ENCODE measurements at regions not wholly inside any gene's neighbourhood (a gene's known extent, or its start where the extent isn't known, plus 50 kb on each side); places are given as distances from the start of the nearest gene placed in this dataset.

DNA sequence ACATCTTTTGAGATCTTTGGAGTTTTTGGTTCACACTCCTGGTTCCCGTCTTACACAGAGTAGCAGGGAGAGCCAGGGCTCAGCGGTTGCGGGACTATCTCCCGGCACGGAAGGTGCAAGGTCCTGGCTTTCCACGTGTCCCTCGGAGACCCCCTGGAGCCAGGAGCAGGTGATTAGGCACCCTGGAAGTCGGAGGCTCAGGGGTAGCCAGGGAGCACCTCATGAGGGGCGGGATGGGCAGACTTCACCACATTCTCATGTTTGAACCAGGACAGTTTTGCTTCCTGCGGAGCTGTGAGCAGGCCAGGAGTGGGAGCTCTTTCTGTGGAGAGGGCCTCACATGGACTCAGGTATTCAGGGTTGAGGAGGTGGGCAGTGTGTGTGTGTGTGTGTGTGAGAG, 273.7 kb upstream of the IRX1 start:
- DNase-seq (ENCODE audit: low spot score): no peak

DNA sequence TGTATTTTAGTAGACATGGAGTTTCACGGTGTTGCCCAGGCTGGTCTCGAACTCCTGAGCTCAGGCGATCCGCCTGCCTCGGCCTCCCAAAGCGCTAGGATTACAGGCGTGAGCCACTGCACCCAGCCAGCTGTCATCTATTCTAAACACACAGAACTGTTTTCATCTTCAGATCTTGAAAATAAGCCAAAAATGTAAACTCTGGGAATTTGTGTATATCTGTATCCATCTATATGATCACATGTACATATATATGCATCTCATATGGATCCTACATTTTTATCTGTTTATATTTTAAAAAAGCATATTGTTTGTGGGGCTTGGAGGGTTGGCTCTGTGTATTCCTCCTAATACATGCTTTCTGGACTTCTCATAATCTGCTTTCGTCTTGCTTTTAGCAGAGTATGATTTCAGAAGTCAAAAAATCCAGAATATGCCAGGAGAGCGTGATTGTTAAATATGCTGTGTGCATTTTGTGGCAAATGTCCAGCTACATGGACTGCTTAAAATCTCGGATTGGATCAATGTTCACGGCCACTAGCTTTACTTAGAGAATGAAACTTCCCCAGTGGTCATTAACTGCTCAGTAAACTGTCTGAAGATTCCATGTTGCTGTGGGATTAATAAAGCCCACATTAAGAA, 274.4 kb upstream of the IRX1 start:
- no peak for DNase-seq (ENCODE audit: low spot score)

DNA sequence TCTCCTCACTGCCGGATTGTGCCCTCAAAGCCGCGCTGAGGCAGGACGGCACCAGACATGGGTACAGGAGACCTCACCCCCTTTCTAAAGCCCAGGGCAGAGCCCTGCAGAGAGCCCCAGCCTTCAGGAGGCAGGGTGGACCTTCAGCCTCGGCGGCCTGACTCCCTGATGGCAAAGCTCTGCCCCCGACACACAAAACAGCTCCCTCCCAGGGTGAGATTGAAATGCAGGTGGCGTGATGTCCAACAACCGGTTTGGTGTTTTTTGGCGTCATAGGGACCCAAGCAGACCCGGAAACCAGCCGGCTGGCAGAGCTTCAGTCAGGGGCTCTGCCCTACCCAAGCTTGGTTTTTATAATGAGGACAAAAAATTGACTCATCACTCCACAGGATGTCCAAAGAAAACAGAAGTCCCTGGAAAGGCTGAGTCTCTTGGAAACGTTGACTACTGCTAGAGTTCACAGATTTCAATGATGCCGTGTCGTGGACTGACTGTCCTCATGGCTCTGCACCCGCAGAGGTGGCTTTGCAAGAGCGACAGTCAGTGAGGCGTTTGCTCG, 275.2 kb upstream of the IRX1 start:
- no peak for DNase-seq (ENCODE audit: low spot score)

DNA sequence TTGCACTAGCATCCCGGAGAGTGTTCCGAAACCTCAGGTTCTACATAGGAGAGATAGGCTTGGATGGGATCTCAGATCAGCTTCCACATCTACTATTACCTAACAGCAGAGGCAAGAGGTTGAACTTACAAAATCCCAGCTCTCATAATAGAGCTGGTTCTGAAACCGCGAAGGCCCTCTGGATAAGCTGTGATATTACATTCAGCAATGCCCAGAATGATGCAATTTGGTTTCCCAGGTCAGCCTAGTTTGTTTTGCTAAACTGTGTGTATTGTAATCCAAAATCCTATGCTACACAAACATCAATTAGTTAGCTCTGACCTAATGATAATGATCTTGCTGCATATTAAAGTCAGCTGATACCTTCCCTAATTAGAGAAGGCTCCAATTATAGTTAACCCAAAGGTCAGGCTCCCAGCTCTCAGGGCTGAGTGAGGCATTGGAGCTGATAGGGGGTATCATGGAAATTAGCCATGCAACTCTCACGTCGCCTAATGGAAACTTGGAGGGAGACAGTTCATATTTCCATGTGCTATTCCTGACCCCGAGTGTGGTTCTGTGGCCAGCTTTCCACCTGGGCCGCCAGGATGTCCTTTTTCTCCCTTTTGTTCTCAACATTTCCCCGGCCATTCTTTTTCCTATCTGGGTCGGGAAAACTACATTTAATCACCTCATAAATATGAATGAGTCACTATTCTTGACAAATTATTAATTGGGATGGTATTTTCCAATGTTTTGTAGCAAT, 278.4 kb upstream of the IRX1 start:
- DNase-seq (ENCODE audit: low spot score): no peak

DNA sequence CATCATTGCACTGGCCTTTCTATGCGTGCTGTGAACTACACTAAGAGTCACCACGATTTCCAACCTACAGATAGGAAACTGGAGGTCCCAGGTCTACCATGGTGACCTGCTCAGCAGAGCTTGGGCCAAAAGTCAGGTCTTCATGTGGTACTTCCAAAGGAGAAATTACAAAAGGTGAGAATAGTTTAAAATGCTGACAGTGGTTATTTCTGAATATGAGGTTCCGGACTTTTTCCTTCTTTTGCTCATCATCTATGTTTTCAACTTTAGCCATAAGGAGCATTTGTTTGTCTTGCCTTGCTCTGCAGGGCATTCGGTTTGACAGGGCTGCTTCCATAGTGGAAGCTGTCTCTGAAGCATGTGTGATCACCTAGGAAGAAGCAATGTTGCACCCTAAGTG, 282.1 kb upstream of the IRX1 start:
- DNase-seq (ENCODE audit: low spot score): no peak

DNA sequence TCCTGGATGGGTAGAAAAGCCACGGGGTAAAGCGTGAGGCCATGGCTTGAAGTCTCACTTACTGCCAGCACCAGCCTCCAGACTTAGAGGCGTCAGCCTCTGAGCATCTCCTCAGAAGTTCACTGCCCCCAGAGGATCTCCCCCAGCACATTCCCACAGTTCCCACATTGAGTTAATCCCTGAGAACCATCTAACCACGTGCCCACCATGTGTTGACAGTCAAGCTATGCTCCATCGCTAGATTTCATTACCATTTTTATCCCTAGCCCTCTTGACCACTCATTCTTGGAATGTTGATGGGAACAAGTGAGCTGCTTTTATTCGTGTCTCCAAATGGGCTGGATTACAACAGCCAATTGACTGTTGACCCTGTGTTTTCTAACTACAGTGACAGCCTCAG, 283.3 kb upstream of the IRX1 start:
- DNase-seq (ENCODE audit: low spot score): no peak

DNA sequence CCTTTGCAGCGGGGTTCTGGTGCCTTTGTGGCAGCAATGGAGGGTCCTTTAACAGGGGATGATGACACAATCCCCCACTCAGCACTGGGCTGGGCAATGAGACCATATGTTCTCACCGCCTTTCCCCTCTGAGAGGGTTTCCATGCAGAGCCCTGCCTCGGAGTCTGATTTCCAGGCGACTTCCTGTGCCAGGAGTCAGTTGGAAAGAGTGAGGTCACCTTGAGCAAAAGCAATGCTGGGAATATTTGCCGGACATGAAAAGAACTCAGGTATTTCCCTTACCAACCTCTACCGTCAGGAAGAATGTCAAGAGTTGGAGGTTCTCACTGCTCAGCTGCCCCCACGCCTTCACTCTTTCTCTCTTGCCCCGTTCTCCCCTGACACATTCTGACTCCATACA, 284.2 kb upstream of the IRX1 start:
- DNase-seq (ENCODE audit: low spot score): no peak

DNA sequence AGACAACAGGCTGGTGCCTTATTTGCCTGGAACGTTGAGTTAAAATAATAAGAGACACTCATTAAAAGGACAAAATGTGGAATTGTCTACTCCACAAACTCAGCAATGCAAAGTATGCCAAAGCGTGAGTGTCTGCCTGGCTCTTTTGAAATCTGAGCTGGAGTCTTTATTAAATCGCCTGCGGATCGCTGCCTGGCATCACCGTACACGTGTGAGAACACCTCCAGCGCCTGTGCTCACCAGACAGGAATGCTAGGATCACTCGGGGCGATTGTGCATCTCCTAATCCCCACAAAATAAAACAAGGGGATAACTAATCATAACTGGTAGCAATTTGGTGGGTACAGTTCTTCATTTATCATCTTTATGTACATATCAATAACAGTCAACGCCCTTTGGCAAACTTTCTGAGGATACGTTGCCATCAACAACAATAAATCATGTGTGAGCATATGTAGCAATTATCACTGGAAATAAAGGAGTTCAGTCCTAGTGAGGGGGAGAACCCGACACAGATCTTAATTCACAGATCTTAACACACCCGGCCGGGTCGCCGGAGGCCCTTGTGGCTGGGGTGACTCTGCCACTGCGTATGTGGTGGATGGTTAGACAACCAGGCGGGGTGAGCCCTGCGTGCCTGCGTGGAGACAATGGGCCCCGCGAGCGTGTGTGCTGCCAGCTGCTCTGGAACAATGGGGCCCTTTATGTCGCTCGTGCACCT, 284.9 kb upstream of the IRX1 start:
- DNase-seq (ENCODE audit: low spot score): peak; percentile 74

DNA sequence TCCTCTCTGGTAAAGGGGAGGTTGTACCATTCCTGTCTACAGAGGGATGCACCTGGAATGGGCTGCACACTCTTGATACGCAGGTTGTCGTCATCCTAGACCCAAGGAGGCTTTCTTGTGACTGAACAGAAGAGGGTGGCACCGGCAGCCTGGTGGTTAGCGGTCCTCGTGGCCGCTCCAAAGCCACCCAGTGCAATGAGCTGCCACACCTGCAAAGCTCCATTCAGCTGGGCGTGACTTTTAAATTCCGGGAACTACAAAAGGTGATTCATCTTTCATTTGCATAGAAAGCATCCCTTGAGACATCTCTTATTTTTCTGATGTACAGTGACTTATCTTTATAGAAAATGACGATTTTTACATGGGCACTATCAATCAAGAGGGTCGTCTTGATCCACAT, 286.1 kb upstream of the IRX1 start:
- no peak for DNase-seq (ENCODE audit: low spot score)

DNA sequence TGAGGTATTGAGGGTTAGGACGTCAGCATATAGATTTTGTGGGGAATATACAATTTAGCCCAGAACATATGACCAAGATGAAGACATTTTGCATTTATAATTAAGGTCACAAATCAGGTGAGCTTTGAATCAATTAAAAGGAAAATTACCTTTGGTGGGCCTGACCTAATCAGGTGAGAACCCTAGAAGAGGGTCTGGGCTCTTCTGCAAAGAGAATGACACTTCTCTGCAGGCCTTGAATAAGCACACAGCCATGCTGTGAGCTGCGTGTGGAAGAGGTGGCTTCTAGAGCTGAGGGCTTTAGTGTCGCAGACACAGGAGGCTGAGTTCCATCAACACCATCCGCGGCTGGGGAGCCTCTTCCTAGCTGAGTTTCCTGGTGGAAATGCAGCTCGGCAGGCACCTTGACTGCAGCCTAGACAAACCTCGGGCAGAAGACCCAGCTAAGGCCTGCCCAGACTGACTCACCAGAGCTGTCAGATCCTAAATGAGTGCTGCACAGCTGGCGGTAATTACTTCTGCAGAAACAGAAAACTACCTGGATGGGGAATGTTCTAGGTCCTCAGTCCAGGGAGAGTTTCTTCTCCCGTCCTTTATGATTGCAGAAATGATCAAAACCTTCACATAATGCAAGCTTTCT, 287.5 kb upstream of the IRX1 start:
- DNase-seq (ENCODE audit: low spot score): no peak

DNA sequence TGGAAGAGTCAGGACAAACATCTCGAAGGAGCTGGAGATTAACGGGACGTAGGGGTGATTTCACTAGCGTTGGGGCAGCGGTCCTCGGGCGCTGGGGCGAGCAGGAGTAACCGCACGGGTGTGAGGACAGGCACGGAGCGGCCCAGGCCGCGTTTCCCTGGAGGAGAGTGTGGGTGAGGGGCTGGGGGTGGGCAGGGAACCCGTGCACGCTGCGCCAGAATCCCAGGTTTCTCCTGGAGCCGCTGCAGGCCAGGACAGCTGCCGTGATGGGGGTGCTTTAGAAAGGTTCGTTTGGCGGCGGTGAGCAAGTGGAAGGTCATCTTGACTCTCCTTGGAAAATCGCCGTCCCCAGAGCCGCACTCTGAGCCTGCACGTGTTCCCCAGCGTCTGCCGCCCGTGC, 290.2 kb upstream of the IRX1 start:
- no peak for DNase-seq (ENCODE audit: low spot score)

DNA sequence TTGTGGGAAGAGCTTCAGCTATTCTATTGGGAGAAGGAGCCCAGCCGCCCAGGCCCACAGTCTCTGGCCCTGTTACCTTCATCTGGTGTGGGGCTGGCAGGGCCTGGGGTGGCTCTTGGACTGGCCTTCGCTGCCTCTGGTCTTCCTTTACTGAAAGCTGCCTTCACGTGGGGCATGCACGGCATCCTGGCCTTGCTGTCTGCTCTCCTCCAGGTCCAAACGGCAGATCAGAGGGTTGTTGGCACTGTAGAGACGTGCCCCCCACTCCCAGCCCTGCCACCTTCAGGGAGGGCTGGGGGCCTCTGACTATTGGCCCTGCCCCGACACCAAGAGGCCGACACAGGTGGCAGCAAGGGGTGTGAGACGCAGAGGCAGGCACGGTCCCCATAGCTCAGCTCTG, 291.3 kb upstream of the IRX1 start:
- DNase-seq (ENCODE audit: low spot score): no peak

DNA sequence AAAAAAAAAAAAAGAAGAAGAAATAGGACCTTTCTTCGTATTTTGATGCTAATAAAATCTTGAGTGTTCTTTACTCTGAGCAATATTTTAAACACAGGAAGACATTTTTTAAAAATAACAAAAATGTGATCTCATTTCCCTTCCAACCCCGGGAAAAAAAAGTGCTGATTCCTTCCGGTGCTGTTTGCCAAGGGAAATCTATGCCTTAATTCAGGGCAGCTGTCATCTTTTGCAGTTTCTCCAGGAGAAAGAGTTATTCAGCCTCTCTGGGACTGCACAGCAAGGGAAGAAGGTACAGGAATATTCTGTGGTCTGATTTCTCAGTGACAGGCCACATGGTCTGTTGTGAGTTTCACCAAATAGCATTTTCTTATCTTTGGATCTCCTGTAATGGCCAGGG, 291.9 kb upstream of the IRX1 start:
- no peak for DNase-seq (ENCODE audit: low spot score)

DNA sequence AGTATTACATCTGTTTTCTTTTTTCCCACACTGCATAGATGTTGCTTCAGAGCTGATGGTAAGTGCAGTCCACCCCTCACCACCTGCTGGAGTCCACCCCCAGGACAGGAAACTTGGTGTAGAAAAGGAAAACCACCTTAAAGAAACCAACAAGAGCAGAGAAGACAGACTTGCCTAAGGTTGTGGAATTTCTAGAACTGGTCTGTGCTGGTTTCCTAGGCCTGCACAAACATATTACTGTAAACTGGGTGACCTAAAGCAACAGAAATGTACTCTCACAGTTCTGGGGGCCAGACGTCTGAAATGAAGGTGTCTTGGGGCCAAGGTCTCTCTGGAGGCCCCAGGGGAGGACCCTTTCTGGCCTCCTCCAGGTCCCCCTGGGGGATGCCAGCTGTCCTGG, 293.4 kb upstream of the IRX1 start:
- DNase-seq (ENCODE audit: low spot score): no peak

DNA sequence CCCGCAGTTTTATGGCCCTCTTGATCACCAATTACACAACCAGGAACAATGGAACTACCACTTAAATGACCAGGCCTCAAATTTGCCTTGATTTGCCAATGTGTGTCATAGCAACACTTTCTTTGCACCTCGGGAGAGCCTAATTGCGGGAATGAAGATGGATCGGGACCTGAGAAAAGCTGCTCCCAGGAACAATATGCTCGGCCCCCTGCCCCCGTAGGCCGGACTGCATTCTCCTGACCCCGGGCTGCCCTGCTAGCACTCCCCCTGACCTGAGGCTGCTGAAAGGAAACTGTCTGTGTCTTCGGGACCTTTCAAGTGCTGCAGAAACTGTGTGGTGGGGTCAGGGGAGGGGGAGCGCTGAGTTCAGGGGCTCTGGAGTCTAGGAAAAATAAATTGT, 294.3 kb upstream of the IRX1 start:
- DNase-seq (ENCODE audit: low spot score): no peak

DNA sequence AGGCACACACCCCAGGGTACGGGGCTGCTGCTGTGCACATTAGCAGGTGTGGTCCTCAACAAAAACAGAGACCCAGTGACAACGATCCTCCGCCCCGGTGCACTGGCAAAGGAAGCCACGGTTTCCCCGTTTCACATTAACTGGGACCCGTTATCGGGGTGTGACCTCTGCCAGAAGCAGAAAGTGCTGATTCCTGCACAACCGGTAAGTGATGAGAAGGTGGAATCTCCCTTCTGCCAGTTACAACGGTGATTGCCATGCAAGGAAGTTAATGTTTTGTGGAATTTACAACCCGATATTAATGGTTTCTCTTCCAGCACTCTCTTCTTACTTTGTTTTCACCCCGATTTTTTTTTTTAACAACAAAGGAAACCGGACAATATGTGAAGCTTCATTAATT, 294.9 kb upstream of the IRX1 start:
- DNase-seq (ENCODE audit: low spot score): no peak

DNA sequence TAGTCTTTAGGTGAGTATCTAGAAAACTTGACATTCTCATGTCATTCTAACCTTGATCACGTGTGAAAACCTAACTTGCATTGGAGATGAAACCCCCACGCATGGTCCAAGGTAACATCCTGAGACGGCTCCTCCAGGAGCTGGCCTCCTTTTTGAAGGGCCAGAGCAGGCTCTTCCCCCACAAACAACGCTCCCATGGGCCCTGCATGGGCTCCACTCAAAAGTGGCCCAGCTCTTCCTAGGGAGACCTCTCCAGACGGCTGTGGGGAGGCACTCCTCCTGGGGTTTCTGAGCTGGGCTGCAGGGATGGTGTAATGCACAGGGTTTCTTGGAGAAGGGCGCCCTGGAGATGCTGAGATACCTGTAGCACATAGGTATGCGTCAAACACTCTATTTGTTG, 296.2 kb upstream of the IRX1 start:
- no peak for DNase-seq (ENCODE audit: low spot score)

DNA sequence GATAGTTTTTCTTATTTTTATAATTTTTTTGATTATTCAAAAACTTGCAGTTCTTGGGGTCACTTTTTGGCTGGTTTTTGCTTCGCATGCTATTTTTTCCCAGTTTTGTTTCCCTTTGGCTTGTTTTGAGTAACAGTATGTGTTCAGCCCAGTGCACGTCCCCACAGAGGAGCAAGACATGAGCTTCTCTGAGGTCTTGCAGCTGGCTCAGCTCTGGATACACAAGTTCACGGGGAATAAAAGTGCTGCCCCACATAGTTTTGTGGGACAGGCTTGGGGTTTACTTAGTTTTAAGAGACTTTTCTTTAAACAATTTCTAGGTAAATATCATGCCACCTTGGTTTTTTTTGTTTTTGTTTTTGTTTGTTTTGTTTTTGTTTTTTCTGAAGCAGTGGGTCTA, 297.8 kb upstream of the IRX1 start:
- DNase-seq (ENCODE audit: low spot score): no peak

DNA sequence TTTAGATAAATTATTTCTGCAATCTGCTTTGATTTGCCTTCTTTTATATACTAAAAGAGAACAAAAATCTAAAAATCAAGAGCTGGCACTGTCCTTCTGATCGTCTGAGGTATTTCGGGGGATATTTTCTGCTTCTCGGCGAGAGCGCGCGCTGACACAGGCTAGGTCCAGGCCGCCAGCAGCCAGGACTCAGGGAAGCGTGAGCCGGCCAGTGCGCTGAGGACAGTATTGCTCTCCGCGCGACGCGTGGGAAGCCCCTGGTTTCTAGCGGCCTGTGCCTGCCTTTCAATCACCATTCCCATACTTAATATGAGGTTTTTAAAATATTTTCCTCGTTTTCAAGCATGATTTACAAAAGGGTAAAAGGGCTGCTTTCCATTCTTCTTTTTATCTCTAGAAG, 307.3 kb upstream of the IRX1 start:
- no peak for DNase-seq (ENCODE audit: low spot score)

DNA sequence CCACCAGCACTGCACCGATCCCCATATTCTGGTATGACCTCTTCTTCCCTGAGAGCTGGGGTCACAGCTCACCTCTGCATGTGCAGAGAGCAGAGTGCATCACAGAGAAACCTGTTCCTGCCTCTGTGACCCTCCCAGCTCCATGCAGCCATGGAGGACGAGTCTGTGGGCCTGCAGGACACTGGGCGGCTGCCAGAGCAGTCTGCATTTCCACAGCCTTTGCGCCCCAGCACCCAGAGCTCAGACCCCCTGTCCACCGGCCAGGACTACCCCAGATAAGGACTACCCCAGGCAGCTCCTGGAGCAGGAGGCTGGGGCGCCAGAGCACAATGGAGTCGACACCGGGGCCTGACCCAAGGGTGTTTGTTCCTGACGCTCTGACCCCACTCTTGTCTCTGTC, 308.1 kb upstream of the IRX1 start:
- no peak for DNase-seq (ENCODE audit: low spot score)

DNA sequence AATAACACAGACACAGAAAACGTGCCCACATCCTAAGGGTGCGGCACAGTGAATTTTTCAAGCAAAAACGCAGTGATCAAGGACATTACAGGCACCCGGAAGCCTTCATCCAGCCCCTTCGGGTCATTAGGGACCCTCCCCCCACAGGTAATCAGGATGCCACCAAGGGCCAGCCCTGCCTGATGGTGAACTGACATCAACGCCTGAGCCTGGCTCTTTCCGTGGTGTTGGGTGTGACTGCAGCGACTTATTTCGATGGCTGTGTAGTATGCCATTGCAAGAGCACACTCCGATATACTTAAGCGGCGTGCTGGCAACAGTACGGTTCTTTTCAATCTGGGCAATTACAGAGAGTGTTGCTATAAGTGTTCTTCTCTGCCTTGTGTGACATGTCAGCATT, 310.0 kb upstream of the IRX1 start:
- no peak for DNase-seq (ENCODE audit: low spot score)

DNA sequence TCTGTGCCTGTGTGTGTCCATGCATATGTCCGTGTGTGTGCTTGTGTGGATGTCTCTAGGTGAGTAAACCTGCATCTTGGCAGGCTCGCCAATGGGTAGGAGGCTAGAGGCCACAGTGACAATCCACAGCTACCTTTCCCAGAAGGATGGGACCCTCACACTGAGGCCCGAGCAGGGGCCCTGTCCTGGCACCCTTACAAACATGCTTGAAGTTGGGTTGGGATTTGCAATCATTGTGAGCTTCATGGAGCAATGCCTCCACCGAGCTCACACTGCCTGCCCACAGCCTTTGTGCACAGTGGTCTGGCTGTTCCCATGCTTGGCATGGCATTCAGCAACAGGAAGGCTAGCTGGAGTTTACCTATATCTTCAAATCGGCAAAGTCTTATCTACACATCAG, 311.1 kb upstream of the IRX1 start:
- no peak for DNase-seq (ENCODE audit: low spot score)

Data from HT-29 (cell line).